H9 (cell line): ENCODE measurements at regions not wholly inside any gene's neighbourhood (a gene's known extent, or its start where the extent isn't known, plus 50 kb on each side); places are given as distances from the start of the nearest gene placed in this dataset.

Experiments
- DNase-seq: peaks from one replicate; pipeline ENCODE4 v3.0.0-alpha.2; 2017
- H2AFZ ChIP-seq: one replicate; pipeline ENCODE4 v1.6.1; 2013; ENCODE audit warnings: mild to moderate bottlenecking, low read length, control low read depth, moderate library complexity
- H2AK5ac ChIP-seq: 2 replicates; pipeline ENCODE4 v1.6.1; 2013; ENCODE audit warnings: low read length, control low read depth, mixed read lengths; ENCODE audit not compliant: insufficient read length
- H2BK120ac ChIP-seq: one replicate; pipeline ENCODE4 v1.6.1; 2013; ENCODE audit warnings: low read depth, mild to moderate bottlenecking, low read length, control low read depth, inconsistent platforms; ENCODE audit not compliant: poor library complexity, severe bottlenecking
- H2BK12ac ChIP-seq: 2 replicates; pipeline ENCODE4 v1.6.1; 2013; ENCODE audit warnings: low read length, control low read depth, mixed read lengths, low read depth; ENCODE audit not compliant: insufficient read length
- H2BK15ac ChIP-seq: 2 replicates; pipeline ENCODE4 v1.6.1; 2013; ENCODE audit warnings: low read depth, low read length, control low read depth
- H2BK20ac ChIP-seq: one replicate; pipeline ENCODE4 v1.6.1; 2013; ENCODE audit warnings: low read depth, mild to moderate bottlenecking, low read length, control low read depth, inconsistent platforms; ENCODE audit not compliant: poor library complexity, severe bottlenecking
- H2BK5ac ChIP-seq: 2 replicates; pipeline ENCODE4 v1.6.1; 2013; ENCODE audit warnings: low read length, control low read depth, mixed read lengths; ENCODE audit not compliant: insufficient read length
- H3K14ac ChIP-seq: 2 replicates; pipeline ENCODE4 v1.6.1; 2013; ENCODE audit warnings: low read length, control low read depth; ENCODE audit not compliant: insufficient read depth
- H3K18ac ChIP-seq: 2 replicates; pipeline ENCODE4 v1.6.1; 2013; ENCODE audit warnings: low read depth, mild to moderate bottlenecking, mixed read lengths, low read length, control low read depth; ENCODE audit not compliant: insufficient read length
- H3K23ac ChIP-seq: 2 replicates; pipeline ENCODE4 v1.6.1; 2013; ENCODE audit warnings: low read length, control low read depth, mixed read lengths, low read depth; ENCODE audit not compliant: insufficient read length
- H3K23me2 ChIP-seq: 2 replicates; pipeline ENCODE4 v1.6.1; 2013; ENCODE audit warnings: low read depth, mild to moderate bottlenecking, mixed read lengths, low read length, control low read depth; ENCODE audit not compliant: insufficient read length, poor library complexity, severe bottlenecking
- H3K27ac ChIP-seq: 2 replicates; pipeline ENCODE4 v1.5.1; 2013; ENCODE audit warnings: low read length, control low read depth, mixed read lengths, low read depth; ENCODE audit not compliant: insufficient read length
- H3K27me3 ChIP-seq: 2 replicates; pipeline ENCODE4 v1.6.1; 2013; ENCODE audit warnings: low read length, control low read depth, inconsistent platforms; ENCODE audit not compliant: insufficient read depth
- H3K4ac ChIP-seq: 2 replicates; pipeline ENCODE4 v1.6.1; 2013; ENCODE audit warnings: low read depth, mild to moderate bottlenecking, control low read depth, inconsistent platforms, low read length, moderate library complexity
- H3K4me1 ChIP-seq: 2 replicates; pipeline ENCODE4 v1.6.1; 2013; ENCODE audit warnings: low read length, control low read depth, inconsistent platforms; ENCODE audit not compliant: insufficient read depth
- H3K4me2 ChIP-seq: 2 replicates; pipeline ENCODE4 v1.6.1; 2013; ENCODE audit warnings: low read length, control low read depth, mixed read lengths; ENCODE audit not compliant: insufficient read length, insufficient read depth
- H3K56ac ChIP-seq: 2 replicates; pipeline ENCODE4 v1.6.1; 2013; ENCODE audit warnings: low read depth, mild to moderate bottlenecking, mixed read lengths, low read length, control low read depth; ENCODE audit not compliant: insufficient read length
- H3K79me1 ChIP-seq: 2 replicates; pipeline ENCODE4 v1.6.1; 2013; ENCODE audit warnings: low read depth, mild to moderate bottlenecking, moderate library complexity, low read length, control low read depth, inconsistent platforms; ENCODE audit not compliant: insufficient read depth, poor library complexity, severe bottlenecking
- H3K79me2 ChIP-seq: 2 replicates; pipeline ENCODE4 v1.6.1; 2013; ENCODE audit warnings: low read length, control low read depth, inconsistent platforms; ENCODE audit not compliant: insufficient read depth
- H3K9ac ChIP-seq: 2 replicates; pipeline ENCODE4 v1.6.1; 2013; ENCODE audit warnings: low read length, control low read depth, mixed read lengths; ENCODE audit not compliant: insufficient read length; ENCODE audit errors: extremely low read depth
- H3K9me3 ChIP-seq: one replicate; pipeline ENCODE4 v1.6.1; 2013; ENCODE audit warnings: low read depth, low read length, inconsistent platforms; ENCODE audit not compliant: control insufficient read depth
- H3T11ph ChIP-seq: one replicate; pipeline ENCODE4 v1.6.1; 2013; ENCODE audit warnings: mild to moderate bottlenecking, low read length, control low read depth, inconsistent platforms
- H4K20me1 ChIP-seq: one replicate; pipeline ENCODE4 v1.6.1; 2013; ENCODE audit not compliant: control insufficient read depth, insufficient read length, insufficient read depth
- H4K5ac ChIP-seq: 2 replicates; pipeline ENCODE4 v1.6.1; 2013; ENCODE audit warnings: low read depth, mild to moderate bottlenecking, mixed read lengths, low read length, control low read depth; ENCODE audit not compliant: insufficient read length
- H4K8ac ChIP-seq: replicated peaks from 2 replicates; pipeline ENCODE4 v1.6.1; 2013; ENCODE audit warnings: low read length, control low read depth, mixed read lengths, low read depth; ENCODE audit not compliant: insufficient read length
- H4K91ac ChIP-seq: 2 replicates; pipeline ENCODE4 v1.6.1; 2013; ENCODE audit warnings: low read depth, mild to moderate bottlenecking, moderate library complexity, mixed read lengths, low read length, control low read depth; ENCODE audit not compliant: insufficient read length
- H3K27ac Mint-ChIP-seq, 3 experiments: 2 replicates in 2 of 3; 3 replicates in 1 of 3; pipeline ENCODE4 v1.8.0; 2020 to 2021; ENCODE audit warnings: mixed read lengths in 3 of 3, mild to moderate bottlenecking in 1 of 3, moderate library complexity in 1 of 3
- H3K27me3 Mint-ChIP-seq: 2 replicates; pipeline ENCODE4 v1.8.0; 2021; ENCODE audit warnings: low read depth, mild to moderate bottlenecking, moderate library complexity, mixed read lengths
- H3K36me3 Mint-ChIP-seq, 3 experiments: 2 replicates in 2 of 3; 3 replicates in 1 of 3; pipeline ENCODE4 v1.8.0; 2020 to 2021; ENCODE audit warnings: low read depth in 3 of 3, mixed read lengths in 3 of 3; ENCODE audit not compliant: insufficient read depth in 1 of 3
- H3K4me1 Mint-ChIP-seq, 2 experiments: 2 replicates each; pipeline ENCODE4 v1.8.0; 2020; ENCODE audit warnings: mixed read lengths in 2 of 2
- H3K4me3 Mint-ChIP-seq, 2 experiments: 2 replicates in 1 of 2; 3 replicates in 1 of 2; pipeline ENCODE4 v1.8.0; 2020 to 2021; ENCODE audit warnings: mild to moderate bottlenecking in 2 of 2, mixed read lengths in 2 of 2, moderate library complexity in 1 of 2
- H3K9me3 Mint-ChIP-seq, 2 experiments: 2 replicates in 1 of 2; 3 replicates in 1 of 2; pipeline ENCODE4 v1.8.0; 2020; ENCODE audit warnings: mild to moderate bottlenecking in 2 of 2, mixed read lengths in 2 of 2, moderate library complexity in 1 of 2
- WGBS: extraction: QIAGEN DNeasy Blood & Tissue Kit; methylation state at CpG from one replicate; pipeline ENCODE4 v1.1.7; 2013; ENCODE audit warnings: missing lambda C conversion rate, low lambda C conversion rate, mixed read lengths; ENCODE audit not compliant: insufficient read length; ENCODE audit errors: extremely low coverage; 5-methylcytosine and 5-hydroxymethylcytosine counted together
- TF ChIP-seq, protein P1 (sequence below): fragments of 200-600 bp; sonication (generic); conservative IDR thresholded peaks from 3 replicates; pipeline ENCODE4 v1.8.0; 2021; ENCODE audit warnings: antibody characterized with exemption, mild to moderate bottlenecking

DNA sequence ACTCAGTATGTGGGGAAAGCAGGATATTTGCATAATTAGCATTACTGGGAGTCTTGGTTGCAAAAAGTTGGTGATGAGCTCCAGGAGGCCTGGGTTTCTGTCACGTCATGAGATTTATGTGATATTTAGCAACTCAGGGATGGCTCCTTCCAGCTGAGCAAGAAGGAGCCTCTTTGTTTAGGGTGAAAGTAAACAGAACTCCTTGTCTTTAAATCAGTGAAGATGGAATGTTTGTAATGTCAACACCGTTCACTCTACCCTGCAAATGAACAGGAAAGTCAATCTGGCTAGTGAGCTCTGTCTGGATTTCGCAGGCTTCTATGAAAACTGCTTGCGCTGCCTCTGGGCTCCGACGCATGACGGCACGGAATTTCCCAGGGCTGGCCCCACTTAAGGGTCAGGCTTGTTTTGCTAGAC lies 86.9 kb downstream of the PXDC1 start:
- Mint-ChIP-seq H3K4me3 (no peak overlapping the region), H3K9me3 (peaks cover 14 to 16% of the 10 kb centered on the region in 2 experiments; a peak in 4 of 5 replicates), H3K27ac (peak overlapping the region in 2 of 3 experiments; percentile 11 to 75; a peak in 3 of 7 replicates), H3K4me1 (peaks cover 17 to 18% of the 10 kb centered on the region in 2 experiments), H3K27me3 (peaks cover 4% of the 10 kb centered on the region), H3K36me3 (peaks cover 7 to 13% (median 9%) of the 10 kb centered on the region in 3 experiments)
- H2BK120ac ChIP-seq, result no peak overlapping the region
- H2BK15ac ChIP-seq, result no peak overlapping the region
- no peak overlapping the region for H2AFZ ChIP-seq
- H2AK5ac ChIP-seq, result no peak overlapping the region
- no peak overlapping the region for H4K91ac ChIP-seq
- no peak overlapping the region for H4K5ac ChIP-seq
- H3K79me1 ChIP-seq, result no peaks in the 10 kb centered on the region
- no peak overlapping the region for H2BK20ac ChIP-seq
- H3K18ac ChIP-seq, result no peak overlapping the region
- H3K27me3 ChIP-seq, result no peaks in the 10 kb centered on the region
- no peak overlapping the region for H4K8ac ChIP-seq
- TF ChIP-seq, protein P1, sequence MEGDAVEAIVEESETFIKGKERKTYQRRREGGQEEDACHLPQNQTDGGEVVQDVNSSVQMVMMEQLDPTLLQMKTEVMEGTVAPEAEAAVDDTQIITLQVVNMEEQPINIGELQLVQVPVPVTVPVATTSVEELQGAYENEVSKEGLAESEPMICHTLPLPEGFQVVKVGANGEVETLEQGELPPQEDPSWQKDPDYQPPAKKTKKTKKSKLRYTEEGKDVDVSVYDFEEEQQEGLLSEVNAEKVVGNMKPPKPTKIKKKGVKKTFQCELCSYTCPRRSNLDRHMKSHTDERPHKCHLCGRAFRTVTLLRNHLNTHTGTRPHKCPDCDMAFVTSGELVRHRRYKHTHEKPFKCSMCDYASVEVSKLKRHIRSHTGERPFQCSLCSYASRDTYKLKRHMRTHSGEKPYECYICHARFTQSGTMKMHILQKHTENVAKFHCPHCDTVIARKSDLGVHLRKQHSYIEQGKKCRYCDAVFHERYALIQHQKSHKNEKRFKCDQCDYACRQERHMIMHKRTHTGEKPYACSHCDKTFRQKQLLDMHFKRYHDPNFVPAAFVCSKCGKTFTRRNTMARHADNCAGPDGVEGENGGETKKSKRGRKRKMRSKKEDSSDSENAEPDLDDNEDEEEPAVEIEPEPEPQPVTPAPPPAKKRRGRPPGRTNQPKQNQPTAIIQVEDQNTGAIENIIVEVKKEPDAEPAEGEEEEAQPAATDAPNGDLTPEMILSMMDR, result no peak
- no peak overlapping the region for H3K4ac ChIP-seq
- no peak for DNase-seq
- H3K9ac ChIP-seq, result no peak overlapping the region
- H3K56ac ChIP-seq, result no peak overlapping the region
- no peaks in the 10 kb centered on the region for H3K23me2 ChIP-seq
- no peak overlapping the region for H3T11ph ChIP-seq
- no CpG with 5 or more reads among the region's 8 CpGs for WGBS
- no peak overlapping the region for H3K27ac ChIP-seq
- H3K79me2 ChIP-seq, result no peaks in the 10 kb centered on the region
- H3K4me1 ChIP-seq, result peaks cover 12% of the 10 kb centered on the region
- H3K9me3 ChIP-seq, result no peaks in the 10 kb centered on the region
- H3K4me2 ChIP-seq, result no peak overlapping the region
- no peak overlapping the region for H2BK5ac ChIP-seq
- H3K23ac ChIP-seq, result no peak overlapping the region
- no peak overlapping the region for H3K14ac ChIP-seq
- no peak overlapping the region for H2BK12ac ChIP-seq
- H4K20me1 ChIP-seq, result no peaks in the 10 kb centered on the region
